Vagina (tissue), 2 donors: ENCODE measurements at regions not wholly inside any gene's neighbourhood (a gene's known extent, or its start where the extent isn't known, plus 50 kb on each side); places are given as distances from the start of the nearest gene placed in this dataset.

Source experiments
- POLR2A ChIP-seq, 2 donors: fragments of 450-650 bp; IDR thresholded peaks; one replicate each; pipeline ENCODE4 v1.6.1; 2017; ENCODE audit warnings: antibody characterized with exemption in 2 of 2, mild to moderate bottlenecking in 2 of 2, moderate library complexity in 2 of 2
- POLR2AphosphoS5 ChIP-seq, 2 donors: sonication (generic); formaldehyde crosslinking; IDR thresholded peaks; one replicate each; pipeline ENCODE4 v1.9.0; 2017; ENCODE audit warnings: antibody characterized with exemption in 2 of 2, mild to moderate bottlenecking in 2 of 2, low read depth in 1 of 2; ENCODE audit not compliant: insufficient read depth in 1 of 2
- TF ChIP-seq, protein P1 (sequence below), 3 experiments: fragments of 450-650 bp in 2 of 3; fragments of 200-600 bp in 1 of 3; sonication (generic) in 1 of 3; IDR thresholded peaks; one replicate each; pipeline ENCODE4 v1.5.1; 2017 to 2019; ENCODE audit warnings: antibody characterized with exemption in 3 of 3, mild to moderate bottlenecking in 2 of 3, moderate library complexity in 2 of 3

DNA sequence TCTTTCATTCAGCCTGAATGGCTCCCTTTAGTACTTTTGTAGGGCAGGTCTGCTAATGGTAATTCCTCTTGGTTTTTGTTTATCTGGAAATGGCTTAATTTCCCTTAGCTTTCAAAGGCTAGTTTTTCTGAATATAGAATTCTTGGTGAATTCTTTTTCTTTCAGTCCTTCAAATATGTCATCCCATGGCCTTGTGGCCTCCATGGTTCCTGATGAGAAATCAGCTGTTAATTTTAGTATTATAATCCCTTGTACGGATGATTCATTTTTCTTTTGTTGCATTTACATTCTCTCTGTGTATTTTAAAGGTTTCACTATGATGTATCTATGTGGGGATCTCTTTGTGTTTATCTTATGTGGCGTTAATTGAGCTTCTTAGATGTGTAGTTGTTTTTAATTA, 179.6 kb upstream of the ARG1 start:
- TF ChIP-seq, protein P1, sequence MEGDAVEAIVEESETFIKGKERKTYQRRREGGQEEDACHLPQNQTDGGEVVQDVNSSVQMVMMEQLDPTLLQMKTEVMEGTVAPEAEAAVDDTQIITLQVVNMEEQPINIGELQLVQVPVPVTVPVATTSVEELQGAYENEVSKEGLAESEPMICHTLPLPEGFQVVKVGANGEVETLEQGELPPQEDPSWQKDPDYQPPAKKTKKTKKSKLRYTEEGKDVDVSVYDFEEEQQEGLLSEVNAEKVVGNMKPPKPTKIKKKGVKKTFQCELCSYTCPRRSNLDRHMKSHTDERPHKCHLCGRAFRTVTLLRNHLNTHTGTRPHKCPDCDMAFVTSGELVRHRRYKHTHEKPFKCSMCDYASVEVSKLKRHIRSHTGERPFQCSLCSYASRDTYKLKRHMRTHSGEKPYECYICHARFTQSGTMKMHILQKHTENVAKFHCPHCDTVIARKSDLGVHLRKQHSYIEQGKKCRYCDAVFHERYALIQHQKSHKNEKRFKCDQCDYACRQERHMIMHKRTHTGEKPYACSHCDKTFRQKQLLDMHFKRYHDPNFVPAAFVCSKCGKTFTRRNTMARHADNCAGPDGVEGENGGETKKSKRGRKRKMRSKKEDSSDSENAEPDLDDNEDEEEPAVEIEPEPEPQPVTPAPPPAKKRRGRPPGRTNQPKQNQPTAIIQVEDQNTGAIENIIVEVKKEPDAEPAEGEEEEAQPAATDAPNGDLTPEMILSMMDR (IDR thresholded peaks at IDR 0.05), result no peak
- no peak for TF ChIP-seq POLR2AphosphoS5 (IDR thresholded peaks at IDR 0.05; ENCODE audit: insufficient read depth in 1 of 2, low read depth in 1 of 2)
- TF ChIP-seq POLR2A (IDR thresholded peaks at IDR 0.05), result no peak
